ENCODE measurements at regions not wholly inside any gene's neighbourhood (a gene's known extent, or its start where the extent isn't known, plus 50 kb on each side); places are given as distances from the start of the nearest gene placed in this dataset.
A peak's percentile ranks its signal among the peaks of the same experiment; 100 is the strongest.

DNA sequence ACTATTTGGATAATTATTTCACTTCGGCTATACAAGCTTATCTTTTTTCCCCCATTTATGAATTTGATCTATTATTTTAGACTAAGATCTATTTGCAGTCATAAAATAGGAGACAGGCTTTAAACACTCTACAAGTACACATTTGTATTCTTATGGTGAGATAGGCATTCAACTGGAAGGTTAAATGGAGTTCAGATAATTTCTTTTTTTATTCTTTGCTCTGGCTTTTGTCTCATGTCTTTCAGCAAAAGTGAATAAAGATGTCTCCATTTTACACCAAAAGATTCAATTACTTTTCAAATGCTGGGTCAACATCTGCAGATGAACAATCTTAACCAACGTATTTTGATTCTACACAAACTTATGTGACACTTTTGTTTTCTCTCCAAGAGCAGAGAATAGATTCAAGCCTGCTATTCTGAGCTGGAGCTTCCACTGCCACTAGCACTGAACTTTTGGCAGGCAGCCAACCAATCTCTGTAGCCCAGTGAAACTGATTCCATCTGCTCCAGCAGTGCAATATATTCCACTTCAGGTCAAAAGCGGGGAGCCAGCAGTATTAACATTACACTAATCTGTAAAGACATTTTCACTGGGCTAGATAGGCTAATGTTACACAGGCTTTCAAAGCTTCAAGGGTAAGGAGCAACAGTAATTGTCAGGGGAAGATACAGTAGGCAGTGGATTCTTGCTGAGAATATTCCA, 452.0 kb upstream of the ZNF608 start:
- peaks cover 9% of the 10 kb centered on the region for H3K4me1 ChIP-seq

DNA sequence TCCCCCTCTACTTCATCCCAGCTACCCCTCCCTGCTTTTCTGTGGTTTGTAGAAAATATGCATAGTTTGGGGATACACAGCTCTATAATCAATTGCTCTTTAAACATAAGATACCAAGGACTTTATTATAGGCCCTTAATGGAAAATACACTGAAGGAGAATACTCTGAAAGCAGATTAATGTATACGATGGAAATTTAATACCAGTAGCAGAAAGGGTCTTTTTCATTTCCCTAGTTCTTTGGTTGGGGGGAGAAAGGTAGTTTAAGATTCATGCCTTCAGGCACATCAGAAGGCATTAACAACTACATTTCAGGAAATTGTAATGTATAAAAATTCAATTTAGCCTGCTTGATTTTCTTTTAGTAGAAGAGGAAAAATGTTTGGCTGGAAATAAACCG, 452.9 kb upstream of the ZNF608 start:
- peaks cover 9% of the 10 kb centered on the region for H3K4me1 ChIP-seq
- H3K27me3 ChIP-seq, result no peaks in the 10 kb centered on the region
- WGBS, result 91% methylated on average over 2 of the region's 2 CpGs
- TF ChIP-seq, protein P1, sequence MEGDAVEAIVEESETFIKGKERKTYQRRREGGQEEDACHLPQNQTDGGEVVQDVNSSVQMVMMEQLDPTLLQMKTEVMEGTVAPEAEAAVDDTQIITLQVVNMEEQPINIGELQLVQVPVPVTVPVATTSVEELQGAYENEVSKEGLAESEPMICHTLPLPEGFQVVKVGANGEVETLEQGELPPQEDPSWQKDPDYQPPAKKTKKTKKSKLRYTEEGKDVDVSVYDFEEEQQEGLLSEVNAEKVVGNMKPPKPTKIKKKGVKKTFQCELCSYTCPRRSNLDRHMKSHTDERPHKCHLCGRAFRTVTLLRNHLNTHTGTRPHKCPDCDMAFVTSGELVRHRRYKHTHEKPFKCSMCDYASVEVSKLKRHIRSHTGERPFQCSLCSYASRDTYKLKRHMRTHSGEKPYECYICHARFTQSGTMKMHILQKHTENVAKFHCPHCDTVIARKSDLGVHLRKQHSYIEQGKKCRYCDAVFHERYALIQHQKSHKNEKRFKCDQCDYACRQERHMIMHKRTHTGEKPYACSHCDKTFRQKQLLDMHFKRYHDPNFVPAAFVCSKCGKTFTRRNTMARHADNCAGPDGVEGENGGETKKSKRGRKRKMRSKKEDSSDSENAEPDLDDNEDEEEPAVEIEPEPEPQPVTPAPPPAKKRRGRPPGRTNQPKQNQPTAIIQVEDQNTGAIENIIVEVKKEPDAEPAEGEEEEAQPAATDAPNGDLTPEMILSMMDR (IDR thresholded peaks at IDR 0.05), result no peak
- TF ChIP-seq EP300 (IDR thresholded peaks at IDR 0.05), result no peak
- TF ChIP-seq POLR2AphosphoS5 (IDR thresholded peaks at IDR 0.05), result no peak
- TF ChIP-seq POLR2A (IDR thresholded peaks at IDR 0.05), result no peak
- H3K4me3 ChIP-seq, result no peak overlapping the region
- no peak for DNase-seq (ENCODE audit: low spot score in 2 of 2)
- no peaks in the 10 kb centered on the region for H3K36me3 ChIP-seq
- H3K9me3 ChIP-seq, result no peaks in the 10 kb centered on the region
- no peak overlapping the region for H3K27ac ChIP-seq

More for the DNA sequence above, 452.0 kb upstream of the ZNF608 start:
- Histone ChIP-seq H3K27ac (no peak overlapping the region), H3K4me3 (no peak overlapping the region), H3K36me3 (no peaks in the 10 kb centered on the region), H3K9me3 (no peaks in the 10 kb centered on the region), H3K27me3 (no peaks in the 10 kb centered on the region)
- DNase-seq (ENCODE audit: low spot score in 2 of 2), result peak; percentile 74 to 81
- TF ChIP-seq POLR2AphosphoS5 (IDR thresholded peaks at IDR 0.05) (no peak), EP300 (IDR thresholded peaks at IDR 0.05) (no peak), POLR2A (IDR thresholded peaks at IDR 0.05) (no peak)
- TF ChIP-seq, protein P1 (IDR thresholded peaks at IDR 0.05), result no peak
- 49% methylated on average over 3 of the region's 3 CpGs for WGBS

DNA sequence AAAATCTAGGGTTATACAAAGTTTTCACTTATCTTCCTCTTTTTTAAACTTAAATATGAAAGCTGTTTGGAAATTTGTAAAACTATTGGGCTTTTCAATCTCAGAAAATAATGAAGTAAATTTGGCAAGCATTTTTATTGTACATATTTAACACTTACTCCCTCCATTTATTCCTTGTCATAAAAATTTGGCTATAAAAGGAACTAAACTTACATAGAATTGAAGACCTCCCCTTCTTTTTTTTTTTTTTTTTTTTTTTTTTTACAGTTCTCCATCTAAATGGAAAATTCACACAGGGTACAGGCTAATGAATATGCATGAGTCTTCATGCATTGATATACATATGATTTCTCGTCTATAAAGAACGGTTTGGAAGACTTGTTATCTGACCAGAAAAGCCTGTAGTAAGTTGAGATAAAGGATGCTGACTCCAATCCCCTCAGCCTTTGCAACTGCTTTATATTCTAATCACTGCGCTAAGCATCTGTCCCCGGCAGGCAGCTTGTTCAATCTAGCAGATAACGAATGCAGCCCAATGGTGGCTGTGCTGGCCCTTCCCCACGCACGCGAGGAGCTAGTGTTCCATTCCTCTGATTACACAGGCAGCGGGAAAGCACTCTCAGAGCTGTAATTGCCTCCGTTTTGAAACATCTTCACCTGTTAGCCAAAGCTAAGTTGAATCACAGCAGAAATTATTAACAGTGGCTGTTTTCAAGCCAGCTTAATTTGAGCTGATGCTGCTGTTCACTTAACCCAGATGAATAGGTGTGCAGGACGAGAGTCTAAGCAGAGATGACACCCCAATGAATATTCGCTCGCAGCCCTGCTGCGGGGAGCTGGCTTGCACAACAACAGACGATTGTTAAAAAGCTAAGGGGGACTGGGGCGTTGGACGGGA, 453.8 kb upstream of the ZNF608 start:
- Histone ChIP-seq H3K36me3 (no peaks in the 10 kb centered on the region), H3K27me3 (no peaks in the 10 kb centered on the region), H3K4me1 (peaks cover 9% of the 10 kb centered on the region), H3K9me3 (no peaks in the 10 kb centered on the region), H3K4me3 (peak overlapping the region; percentile 27), H3K27ac (no peak overlapping the region)
- WGBS, result 37% methylated on average over 17 of the region's 17 CpGs
- TF ChIP-seq POLR2A (IDR thresholded peaks at IDR 0.05), result no peak
- TF ChIP-seq, protein P1 (IDR thresholded peaks at IDR 0.05), result no peak
- TF ChIP-seq POLR2AphosphoS5 (IDR thresholded peaks at IDR 0.05), result no peak
- TF ChIP-seq EP300 (IDR thresholded peaks at IDR 0.05), result no peak
- no peak for DNase-seq (ENCODE audit: low spot score in 2 of 2)

DNA sequence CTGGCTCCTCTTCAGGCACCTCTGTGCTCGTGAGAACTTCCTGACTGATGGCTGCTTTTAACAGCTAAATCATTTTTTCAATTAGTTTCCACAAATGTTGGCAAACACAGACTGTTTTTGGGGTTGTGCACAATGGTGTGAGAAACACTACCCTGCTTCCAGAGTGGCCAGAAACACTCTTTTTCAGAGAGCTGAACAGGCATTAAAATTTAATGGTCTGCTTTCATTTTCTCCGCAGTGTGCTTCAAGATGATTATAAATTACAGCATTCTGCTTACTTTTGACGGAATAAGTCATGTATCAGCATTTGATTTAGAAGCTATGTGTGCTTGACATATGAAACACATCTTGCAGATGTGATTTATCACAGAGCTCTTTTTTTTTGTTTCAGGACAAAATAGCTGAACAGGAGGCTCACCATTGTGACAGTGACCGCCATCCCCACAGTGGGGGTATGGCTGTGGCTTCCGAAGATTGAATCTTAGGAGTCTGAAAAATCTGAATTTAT, 454.5 kb upstream of the ZNF608 start:
- Histone ChIP-seq H3K4me1 (peaks cover 9% of the 10 kb centered on the region), H3K4me3 (peak overlapping the region; percentile 27), H3K27ac (no peak overlapping the region), H3K9me3 (no peaks in the 10 kb centered on the region), H3K36me3 (no peaks in the 10 kb centered on the region), H3K27me3 (no peaks in the 10 kb centered on the region)
- WGBS, result 72% methylated on average over 5 of the region's 5 CpGs
- TF ChIP-seq POLR2AphosphoS5 (IDR thresholded peaks at IDR 0.05), result no peak
- TF ChIP-seq EP300 (IDR thresholded peaks at IDR 0.05), result no peak
- TF ChIP-seq POLR2A (IDR thresholded peaks at IDR 0.05), result no peak
- TF ChIP-seq, protein P1 (IDR thresholded peaks at IDR 0.05), result no peak
- no peak for DNase-seq (ENCODE audit: low spot score in 2 of 2)

All from suprapubic skin (tissue), 4 donors.